NCI-H510A treated with DMSO at 0.1 percent for 48 hours (cell line): ENCODE measurements at regions not wholly inside any gene's neighbourhood (a gene's known extent, or its start where the extent isn't known, plus 50 kb on each side); places are given as distances from the start of the nearest gene placed in this dataset.

ENCODE experiments used
- DNase-seq: peaks from one replicate; lab custom pipeline; 2025; lab: John Stamatoyannopoulos, UW

GRCh38 chr10:21263263-21263803 lies 262.1 kb downstream of the SKIDA1 start:
- no peak for DNase-seq

- no peak for DNase-seq
Observed at GRCh38 chr10:21261842-21262294, 263.6 kb downstream of the SKIDA1 start.

- no peak for DNase-seq
Observed at GRCh38 chr10:21260506-21261149, 264.9 kb downstream of the SKIDA1 start.

GRCh38 chr10:21260066-21260465 lies 265.4 kb downstream of the SKIDA1 start:
- no peak for DNase-seq

- DNase-seq, result no peak
Observed at GRCh38 chr10:21257919-21258318, 267.6 kb downstream of the SKIDA1 start.

- no peak for DNase-seq
Observed at GRCh38 chr10:21257191-21257590, 268.3 kb downstream of the SKIDA1 start.

GRCh38 chr10:21249435-21249834 lies 276.0 kb downstream of the SKIDA1 start:
- DNase-seq, result no peak

- DNase-seq, result no peak
Observed at GRCh38 chr10:21247592-21247991, 277.9 kb downstream of the SKIDA1 start.

GRCh38 chr10:21246178-21246577 lies 279.3 kb downstream of the SKIDA1 start:
- DNase-seq, result no peak

- DNase-seq, result no peak
Observed at GRCh38 chr10:21243748-21244257, 281.7 kb downstream of the SKIDA1 start.

GRCh38 chr10:21242915-21243314 lies 282.6 kb downstream of the SKIDA1 start:
- no peak for DNase-seq

GRCh38 chr10:21238717-21239116 lies 286.8 kb downstream of the SKIDA1 start:
- no peak for DNase-seq

GRCh38 chr10:21238044-21238443 lies 287.4 kb downstream of the SKIDA1 start:
- DNase-seq, result no peak

- DNase-seq, result no peak
Observed at GRCh38 chr10:21234761-21235160, 290.7 kb downstream of the SKIDA1 start.

GRCh38 chr10:21230219-21230618 lies 295.3 kb downstream of the SKIDA1 start:
- no peak for DNase-seq

GRCh38 chr10:21217748-21218367 lies 307.6 kb downstream of the SKIDA1 start:
- DNase-seq, result no peak

GRCh38 chr10:21217107-21217506 lies 308.4 kb downstream of the SKIDA1 start:
- no peak for DNase-seq

GRCh38 chr10:21214329-21214728 lies 311.2 kb downstream of the SKIDA1 start:
- no peak for DNase-seq

- no peak for DNase-seq
Observed at GRCh38 chr10:21213381-21213780, 312.1 kb downstream of the SKIDA1 start.

- no peak for DNase-seq
Observed at GRCh38 chr10:21212912-21213311, 312.6 kb downstream of the SKIDA1 start.

GRCh38 chr10:21212348-21212747 lies 313.1 kb downstream of the SKIDA1 start:
- no peak for DNase-seq

GRCh38 chr10:21209495-21209894 lies 312.4 kb upstream of the NEBL start:
- DNase-seq, result no peak

- DNase-seq, result no peak
Observed at GRCh38 chr10:21208666-21209316, 311.7 kb upstream of the NEBL start.
